ENCODE measurements at regions not wholly inside any gene's neighbourhood (a gene's known extent, or its start where the extent isn't known, plus 50 kb on each side); places are given as distances from the start of the nearest gene placed in this dataset.
"Not testable (repeated sequence)": the region's sequence is repeated elsewhere in the genome, so short reads cannot be mapped to it uniquely, and the experiment has no call there.

DNA sequence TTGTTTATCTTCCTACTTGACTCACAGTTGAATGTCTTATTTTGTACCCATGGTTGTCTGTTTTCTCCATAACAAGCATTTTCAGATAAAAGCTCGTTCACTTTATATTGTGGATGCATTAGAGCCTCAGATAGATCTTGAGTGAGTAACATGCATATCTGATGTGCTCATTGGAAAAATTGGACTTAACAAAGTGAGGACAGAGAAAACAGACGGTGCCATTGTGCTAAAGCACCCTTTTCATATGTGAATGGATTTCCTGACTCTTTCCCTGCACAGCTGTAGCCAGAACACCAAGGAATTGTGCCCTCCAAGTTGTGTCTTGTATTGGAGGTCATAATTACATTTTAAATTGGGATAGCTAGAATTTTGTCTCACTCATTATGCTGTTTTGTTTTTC, 325.8 kb upstream of the MEF2C start:
- no peak for TF ChIP-seq ZNF274 (IDR thresholded peaks at IDR 0.05; ENCODE audit: low read depth, low read length)
- no peak overlapping the region for H3K4me3 ChIP-seq (ENCODE audit: low read length)

DNA sequence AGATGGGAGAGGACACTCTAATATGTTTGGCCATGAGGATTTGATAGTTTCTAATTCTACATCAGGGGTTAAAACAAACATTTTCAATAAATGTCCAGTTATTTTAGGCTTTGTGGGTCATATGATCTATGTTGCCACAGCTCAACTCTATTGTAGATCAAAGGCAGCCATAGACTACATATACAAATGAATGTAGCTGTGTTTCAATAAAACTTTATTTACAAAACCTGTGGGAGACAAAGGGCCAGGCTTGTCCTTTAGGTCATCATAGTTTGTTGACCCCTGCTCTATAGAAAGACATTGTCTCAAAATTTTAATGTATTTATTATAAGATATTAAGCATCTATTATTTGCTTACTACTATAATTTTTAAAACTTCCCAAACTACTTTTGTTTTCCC, 325.4 kb upstream of the MEF2C start:
- TF ChIP-seq ZNF274 (IDR thresholded peaks at IDR 0.05; ENCODE audit: low read depth, low read length) = no peak
- H3K4me3 ChIP-seq (ENCODE audit: low read length) = no peak overlapping the region

GRCh38 chr5:89204756-89205155, 321.8 kb upstream of the MEF2C start:
- no peak overlapping the region for H3K4me3 ChIP-seq (ENCODE audit: low read length)
- TF ChIP-seq ZNF274 (IDR thresholded peaks at IDR 0.05; ENCODE audit: low read depth, low read length) = no peak

GRCh38 chr5:89203611-89204010, 320.6 kb upstream of the MEF2C start:
- H3K4me3 ChIP-seq (ENCODE audit: low read length) = no peak overlapping the region
- no peak for TF ChIP-seq ZNF274 (IDR thresholded peaks at IDR 0.05; ENCODE audit: low read depth, low read length)

GRCh38 chr5:89200899-89201298, 317.9 kb upstream of the MEF2C start:
- TF ChIP-seq ZNF274 (IDR thresholded peaks at IDR 0.05; ENCODE audit: low read depth, low read length) = no peak
- H3K4me3 ChIP-seq (ENCODE audit: low read length) = no peak overlapping the region

DNA sequence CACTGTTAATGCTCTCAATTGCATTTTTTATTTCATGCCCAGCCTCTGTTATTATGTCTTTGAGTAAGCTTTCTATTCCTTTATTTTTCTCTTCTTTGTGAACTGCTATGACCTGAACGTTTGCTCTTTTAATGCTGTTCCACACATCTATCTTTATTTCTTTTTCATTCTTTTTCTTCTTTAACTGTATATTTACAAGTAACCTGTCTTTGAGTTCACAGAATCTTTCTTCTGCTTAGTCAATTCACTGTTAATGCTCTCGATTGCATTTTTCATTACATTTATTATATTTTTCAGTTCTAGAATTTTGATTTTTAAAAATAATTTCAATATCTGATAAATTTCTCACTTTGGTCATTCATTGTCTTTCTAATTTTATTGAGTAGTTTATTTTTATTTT, 316.3 kb upstream of the MEF2C start:
- no peak overlapping the region for H3K4me3 ChIP-seq (ENCODE audit: low read length)
- no peak for TF ChIP-seq ZNF274 (IDR thresholded peaks at IDR 0.05; ENCODE audit: low read depth, low read length)

DNA sequence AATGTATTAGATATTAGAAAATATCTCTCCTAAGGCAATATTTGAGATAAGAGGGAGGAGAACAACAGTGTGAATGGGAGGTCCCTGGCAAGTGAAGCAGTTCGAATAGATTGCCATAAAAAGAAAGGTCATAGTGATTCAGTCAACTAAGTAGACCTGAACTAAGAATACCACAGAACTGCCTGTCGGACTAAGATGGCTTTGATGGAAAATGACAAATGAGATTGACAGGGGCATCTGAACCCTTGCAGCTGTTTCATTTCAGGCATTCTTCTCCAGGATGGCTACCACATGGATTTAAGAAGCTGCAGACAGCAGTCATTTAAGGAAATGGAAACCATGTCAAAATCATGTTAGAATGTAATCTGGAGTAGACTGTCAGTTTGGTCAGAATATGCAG, 308.4 kb upstream of the MEF2C start:
- no peak overlapping the region for H3K4me3 ChIP-seq (ENCODE audit: low read length)
- TF ChIP-seq ZNF274 (IDR thresholded peaks at IDR 0.05; ENCODE audit: low read depth, low read length) = no peak

GRCh38 chr5:89190515-89191265, 307.7 kb upstream of the MEF2C start:
- TF ChIP-seq ZNF274 (IDR thresholded peaks at IDR 0.05; ENCODE audit: low read depth, low read length) = no peak
- no peak overlapping the region for H3K4me3 ChIP-seq (ENCODE audit: low read length)

GRCh38 chr5:89187883-89188465, 305.0 kb upstream of the MEF2C start:
- TF ChIP-seq ZNF274 (IDR thresholded peaks at IDR 0.05; ENCODE audit: low read depth, low read length) = no peak
- no peak overlapping the region for H3K4me3 ChIP-seq (ENCODE audit: low read length)

GRCh38 chr5:89187268-89187667, 304.3 kb upstream of the MEF2C start:
- no peak overlapping the region for H3K4me3 ChIP-seq (ENCODE audit: low read length)
- no peak for TF ChIP-seq ZNF274 (IDR thresholded peaks at IDR 0.05; ENCODE audit: low read depth, low read length)

DNA sequence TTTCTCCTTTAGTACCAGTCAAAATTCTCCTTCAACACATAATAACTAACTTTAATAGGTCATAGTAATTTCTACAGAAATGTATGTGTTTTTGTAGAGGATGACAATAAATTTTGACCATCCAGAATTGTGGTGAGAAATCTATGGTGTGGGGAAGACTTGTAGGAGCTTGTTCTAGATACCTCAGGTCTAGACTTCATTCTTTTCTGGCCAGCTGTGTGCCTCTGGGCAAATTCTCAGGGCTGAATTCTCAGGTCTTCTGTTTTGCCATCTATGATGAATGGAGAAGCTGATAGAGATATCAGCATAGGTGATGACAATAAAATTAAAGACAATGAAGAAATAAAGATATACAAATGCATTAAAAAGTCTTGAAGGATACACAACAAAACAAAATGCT, 298.6 kb upstream of the MEF2C start:
- no peak overlapping the region for H3K4me3 ChIP-seq (ENCODE audit: low read length)
- no peak for TF ChIP-seq ZNF274 (IDR thresholded peaks at IDR 0.05; ENCODE audit: low read depth, low read length)

DNA sequence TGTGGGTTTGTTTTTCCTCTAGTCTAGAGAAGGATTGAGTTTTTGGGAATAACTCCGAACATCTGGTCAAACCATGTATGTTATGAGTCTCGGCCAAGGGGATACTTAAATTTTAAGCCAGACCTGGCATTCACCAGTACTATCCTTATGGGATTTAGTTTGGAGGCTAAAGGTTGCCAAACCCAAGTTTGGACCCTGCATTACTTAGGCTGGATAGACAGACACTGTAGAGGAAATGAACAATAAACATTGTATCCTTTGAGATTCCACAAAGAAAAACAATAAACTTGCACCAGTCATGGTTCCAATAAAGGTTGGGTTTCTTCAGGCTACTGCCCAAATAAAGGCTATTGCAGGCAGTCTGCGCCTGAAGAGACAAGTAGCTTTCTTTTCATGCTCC, 296.7 kb upstream of the MEF2C start:
- no peak overlapping the region for H3K4me3 ChIP-seq (ENCODE audit: low read length)
- no peak for TF ChIP-seq ZNF274 (IDR thresholded peaks at IDR 0.05; ENCODE audit: low read depth, low read length)

- H3K4me3 ChIP-seq (ENCODE audit: low read length) = no peak overlapping the region
- TF ChIP-seq ZNF274 (IDR thresholded peaks at IDR 0.05; ENCODE audit: low read depth, low read length) = no peak
Observed at GRCh38 chr5:89178541-89178940, 295.6 kb upstream of the MEF2C start.

DNA sequence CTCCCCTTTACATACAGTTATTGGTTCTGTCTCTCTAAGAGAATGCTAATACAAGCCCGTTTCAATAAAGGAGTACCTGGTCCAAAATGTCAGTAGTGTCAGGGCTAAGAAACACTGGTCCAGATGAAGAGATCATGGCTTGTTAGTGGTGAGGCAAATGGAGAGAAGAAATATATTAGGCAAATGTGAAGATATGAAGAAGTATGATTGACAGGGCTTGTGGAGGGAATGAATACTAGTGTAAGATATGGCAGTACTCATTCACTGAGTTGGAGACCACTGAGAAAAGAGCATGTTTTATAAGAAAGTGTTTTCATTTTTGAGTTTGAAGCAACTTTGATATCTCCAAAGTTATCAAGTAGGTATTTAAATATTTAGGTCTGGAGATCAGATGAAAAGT, 290.5 kb upstream of the MEF2C start:
- TF ChIP-seq ZNF274 (IDR thresholded peaks at IDR 0.05; ENCODE audit: low read depth, low read length) = no peak
- no peak overlapping the region for H3K4me3 ChIP-seq (ENCODE audit: low read length)

- H3K4me3 ChIP-seq (ENCODE audit: low read length) = no peak overlapping the region
- no peak for TF ChIP-seq ZNF274 (IDR thresholded peaks at IDR 0.05; ENCODE audit: low read depth, low read length)
Observed at GRCh38 chr5:89168766-89169165, 285.8 kb upstream of the MEF2C start.

GRCh38 chr5:89164703-89165102, 281.7 kb upstream of the MEF2C start:
- H3K4me3 ChIP-seq (ENCODE audit: low read length) = not testable (repeated sequence)

Data from GM08714 (cell line).